ENCODE measurements at regions not wholly inside any gene's neighbourhood (a gene's known extent, or its start where the extent isn't known, plus 50 kb on each side); places are given as distances from the start of the nearest gene placed in this dataset.

DNA sequence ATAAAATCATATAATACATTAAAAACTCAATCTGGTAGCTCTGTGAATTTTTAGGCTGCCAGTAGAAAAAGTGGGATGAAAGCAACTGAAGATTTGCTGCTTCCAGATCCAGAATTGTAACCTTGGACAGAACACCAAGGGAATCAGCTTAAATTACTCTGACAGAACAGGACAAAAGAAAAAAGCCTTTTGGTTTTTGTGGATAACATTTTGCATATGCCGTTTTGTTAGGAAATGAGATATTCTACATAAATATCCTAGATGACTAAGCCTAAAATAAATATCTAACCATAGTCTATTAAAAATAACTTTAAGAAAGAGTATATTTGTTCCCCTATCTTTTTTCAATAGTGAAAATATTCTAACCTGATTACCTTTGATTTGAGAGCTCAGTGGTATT, 148.7 kb upstream of the DOCK10 start:
- H3K36me3 ChIP-seq (ENCODE audit: low read depth, missing control alignments): no peaks in the 10 kb centered on the region
- TF ChIP-seq CTCF (IDR thresholded peaks at IDR 0.05) (no peak), POLR2A (IDR thresholded peaks at IDR 0.05) (no peak)
- no peaks in the 10 kb centered on the region for H3K4me1 ChIP-seq
- no peak for DNase-seq
- intact Hi-C loops (cut with DNase I; ENCODE audit: low total_unique reads): no loop called here
- no peaks in the 10 kb centered on the region for H3K9me3 ChIP-seq
- no peaks in the 10 kb centered on the region for H3K27me3 ChIP-seq
- WGBS, 2 donors: 38 to 51% methylated on average over 1 of the region's 1 CpG
- no peak overlapping the region for H3K4me3 ChIP-seq
- H3K27ac ChIP-seq: no peak overlapping the region

DNA sequence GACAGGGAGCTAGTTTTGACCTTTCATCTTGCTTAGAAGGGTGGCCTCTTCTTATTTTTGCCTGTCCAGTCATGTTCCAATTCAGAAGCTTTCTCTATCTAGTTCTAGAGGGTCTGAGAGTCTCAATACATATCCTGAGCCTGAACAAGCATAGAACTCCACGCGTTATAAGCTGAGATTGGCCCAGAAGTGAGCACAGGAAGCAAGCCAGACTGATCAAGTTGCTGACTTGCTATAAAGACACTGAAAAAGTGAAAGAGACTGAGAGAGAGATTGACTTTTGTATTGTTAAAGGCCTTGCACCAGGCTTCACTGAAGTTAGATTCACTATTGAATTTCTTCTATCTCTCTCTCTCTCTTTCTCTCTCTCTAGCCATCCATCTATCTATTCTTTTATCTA, 142.7 kb upstream of the DOCK10 start:
- Histone ChIP-seq H3K4me1 (no peaks in the 10 kb centered on the region), H3K36me3 (ENCODE audit: low read depth, missing control alignments) (no peaks in the 10 kb centered on the region), H3K27me3 (no peaks in the 10 kb centered on the region), H3K4me3 (no peak overlapping the region), H3K9me3 (no peaks in the 10 kb centered on the region), H3K27ac (no peak overlapping the region)
- 49 to 88% methylated on average over 2 of the region's 2 CpGs for WGBS, 2 donors
- intact Hi-C loops (cut with DNase I; ENCODE audit: low total_unique reads): no loop called here
- TF ChIP-seq CTCF (IDR thresholded peaks at IDR 0.05): no peak
- no peak for DNase-seq

DNA sequence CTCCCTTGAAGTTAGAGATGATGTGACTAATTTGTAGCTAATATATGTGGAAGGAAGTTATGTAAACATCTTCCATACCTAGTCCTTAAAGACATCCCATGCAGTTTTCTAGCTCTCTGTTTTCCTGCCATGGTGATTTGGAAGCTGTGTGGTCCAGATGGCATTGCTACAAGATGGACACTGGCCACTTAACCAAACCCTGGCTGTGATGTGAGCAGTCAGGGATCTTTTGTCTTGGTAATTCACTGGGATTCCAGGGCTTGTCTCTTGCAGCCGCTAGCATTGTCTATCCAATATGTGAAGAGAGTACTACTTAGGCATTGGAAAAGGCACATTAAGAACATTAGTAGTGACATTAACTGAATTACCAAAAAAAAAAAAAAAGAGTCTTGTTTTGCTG, 139.9 kb upstream of the DOCK10 start:
- no peak overlapping the region for H3K27ac ChIP-seq
- H3K36me3 ChIP-seq (ENCODE audit: low read depth, missing control alignments): no peaks in the 10 kb centered on the region
- no peak overlapping the region for H3K4me3 ChIP-seq
- no peak for TF ChIP-seq POLR2A (IDR thresholded peaks at IDR 0.05)
- TF ChIP-seq CTCF (IDR thresholded peaks at IDR 0.05): no peak
- 62 to 79% methylated on average over 1 of the region's 1 CpG for whole genome bisulfite sequencing, 2 donors
- H3K9me3 ChIP-seq: no peaks in the 10 kb centered on the region
- H3K27me3 ChIP-seq: no peaks in the 10 kb centered on the region
- intact Hi-C loops (cut with DNase I; ENCODE audit: low total_unique reads): no loop called here
- DNase-seq: no peak
- H3K4me1 ChIP-seq: no peaks in the 10 kb centered on the region

GRCh38 chr2:225177098-225177497, 134.8 kb upstream of the DOCK10 start:
- no peak for TF ChIP-seq CTCF (IDR thresholded peaks at IDR 0.05)
- no peak for TF ChIP-seq POLR2A (IDR thresholded peaks at IDR 0.05)
- H3K36me3 ChIP-seq (ENCODE audit: low read depth, missing control alignments): no peaks in the 10 kb centered on the region
- no peak overlapping the region for H3K4me3 ChIP-seq
- H3K27ac ChIP-seq: no peak overlapping the region
- H3K4me1 ChIP-seq: no peaks in the 10 kb centered on the region
- no peaks in the 10 kb centered on the region for H3K27me3 ChIP-seq
- 74 to 77% methylated on average over 1 of the region's 1 CpG for WGBS, 2 donors
- DNase-seq: no peak
- intact Hi-C loops (cut with DNase I; ENCODE audit: low total_unique reads): no loop called here
- no peaks in the 10 kb centered on the region for H3K9me3 ChIP-seq

DNA sequence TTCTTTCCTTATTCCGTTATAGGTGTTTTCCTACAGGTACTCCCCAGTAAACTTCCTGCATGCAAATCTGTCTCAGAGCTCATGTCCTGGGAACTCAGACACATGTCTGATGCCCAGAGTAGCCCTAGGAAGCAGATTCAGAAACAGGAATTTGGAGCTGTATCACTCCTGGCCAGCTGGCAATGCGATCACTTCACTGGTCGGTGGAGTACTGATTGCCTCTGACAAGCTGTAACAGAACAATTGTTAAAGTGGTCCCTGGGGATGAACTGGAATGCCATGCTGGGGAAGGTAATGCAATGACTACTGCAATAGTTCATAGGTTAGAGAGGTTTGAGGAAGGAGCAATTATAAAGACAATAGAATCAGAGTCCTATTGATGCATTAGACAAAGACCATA, 131.6 kb upstream of the DOCK10 start:
- H3K27me3 ChIP-seq: no peaks in the 10 kb centered on the region
- no peak overlapping the region for H3K27ac ChIP-seq
- H3K4me3 ChIP-seq: no peak overlapping the region
- H3K4me1 ChIP-seq: no peaks in the 10 kb centered on the region
- H3K9me3 ChIP-seq: no peaks in the 10 kb centered on the region
- intact Hi-C loops (cut with DNase I; ENCODE audit: low total_unique reads): no loop called here
- TF ChIP-seq POLR2A (IDR thresholded peaks at IDR 0.05) (no peak), CTCF (IDR thresholded peaks at IDR 0.05) (no peak)
- no peak for DNase-seq
- 49 to 67% methylated on average over 2 to 3 of the region's 3 CpGs for WGBS, 2 donors
- no peaks in the 10 kb centered on the region for H3K36me3 ChIP-seq (ENCODE audit: low read depth, missing control alignments)

All from testis (tissue), 2 donors.